ENCODE measurements at regions not wholly inside any gene's neighbourhood (a gene's known extent, or its start where the extent isn't known, plus 50 kb on each side); places are given as distances from the start of the nearest gene placed in this dataset.
A peak's percentile ranks its signal among the peaks of the same experiment; 100 is the strongest.

GRCh38 chr2:65818873-65819451 is 386.6 kb upstream of the SPRED2 start:
- TF ChIP-seq, protein P1, sequence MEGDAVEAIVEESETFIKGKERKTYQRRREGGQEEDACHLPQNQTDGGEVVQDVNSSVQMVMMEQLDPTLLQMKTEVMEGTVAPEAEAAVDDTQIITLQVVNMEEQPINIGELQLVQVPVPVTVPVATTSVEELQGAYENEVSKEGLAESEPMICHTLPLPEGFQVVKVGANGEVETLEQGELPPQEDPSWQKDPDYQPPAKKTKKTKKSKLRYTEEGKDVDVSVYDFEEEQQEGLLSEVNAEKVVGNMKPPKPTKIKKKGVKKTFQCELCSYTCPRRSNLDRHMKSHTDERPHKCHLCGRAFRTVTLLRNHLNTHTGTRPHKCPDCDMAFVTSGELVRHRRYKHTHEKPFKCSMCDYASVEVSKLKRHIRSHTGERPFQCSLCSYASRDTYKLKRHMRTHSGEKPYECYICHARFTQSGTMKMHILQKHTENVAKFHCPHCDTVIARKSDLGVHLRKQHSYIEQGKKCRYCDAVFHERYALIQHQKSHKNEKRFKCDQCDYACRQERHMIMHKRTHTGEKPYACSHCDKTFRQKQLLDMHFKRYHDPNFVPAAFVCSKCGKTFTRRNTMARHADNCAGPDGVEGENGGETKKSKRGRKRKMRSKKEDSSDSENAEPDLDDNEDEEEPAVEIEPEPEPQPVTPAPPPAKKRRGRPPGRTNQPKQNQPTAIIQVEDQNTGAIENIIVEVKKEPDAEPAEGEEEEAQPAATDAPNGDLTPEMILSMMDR (IDR thresholded peaks at IDR 0.05; ENCODE audit: insufficient read depth, low read depth, low read length), result no peak
- no peak for TF ChIP-seq EZH2 (IDR thresholded peaks at IDR 0.05; ENCODE audit: insufficient read depth, low read length)
- Histone ChIP-seq H3K36me3 (ENCODE audit: insufficient read depth, low read length) (no peaks in the 10 kb centered on the region), H3K79me2 (ENCODE audit: insufficient read depth, low read length) (no peaks in the 10 kb centered on the region), H3K27ac (ENCODE audit: low read depth, low read length) (no peak overlapping the region), H3K4me2 (ENCODE audit: low read length) (no peak overlapping the region), H3K4me1 (ENCODE audit: insufficient read depth, low read length) (no peaks in the 10 kb centered on the region), H2AFZ (ENCODE audit: low read depth, low read length) (no peak overlapping the region), H3K27me3 (ENCODE audit: insufficient read depth, low read length) (no peaks in the 10 kb centered on the region), H4K20me1 (ENCODE audit: insufficient read depth, low read length) (no peaks in the 10 kb centered on the region), H3K9ac (ENCODE audit: low read length) (no peak overlapping the region), H3K9me3 (ENCODE audit: insufficient read depth, low read depth, low read length) (no peaks in the 10 kb centered on the region), H3K4me3 (ENCODE audit: insufficient read depth, low read depth, low read length) (no peak overlapping the region)
- no peaks in the 10 kb centered on the region for H3K36me3 Mint-ChIP-seq (ENCODE audit: low read depth, unreplicated experiment)
- peaks cover 2% of the 10 kb centered on the region for H3K27me3 Mint-ChIP-seq (ENCODE audit: low read depth, unreplicated experiment)
- no peak overlapping the region for H3K4me3 Mint-ChIP-seq (ENCODE audit: unreplicated experiment)
- DNase-seq (ENCODE audit: low read depth) (peak; percentile 14), FAIRE-seq (no peak)
- no peak overlapping the region for H3K27ac Mint-ChIP-seq (ENCODE audit: unreplicated experiment)
- no peaks in the 10 kb centered on the region for H3K4me1 Mint-ChIP-seq (ENCODE audit: low read depth, unreplicated experiment)
- no peaks in the 10 kb centered on the region for H3K9me3 Mint-ChIP-seq (ENCODE audit: unreplicated experiment)

DNA sequence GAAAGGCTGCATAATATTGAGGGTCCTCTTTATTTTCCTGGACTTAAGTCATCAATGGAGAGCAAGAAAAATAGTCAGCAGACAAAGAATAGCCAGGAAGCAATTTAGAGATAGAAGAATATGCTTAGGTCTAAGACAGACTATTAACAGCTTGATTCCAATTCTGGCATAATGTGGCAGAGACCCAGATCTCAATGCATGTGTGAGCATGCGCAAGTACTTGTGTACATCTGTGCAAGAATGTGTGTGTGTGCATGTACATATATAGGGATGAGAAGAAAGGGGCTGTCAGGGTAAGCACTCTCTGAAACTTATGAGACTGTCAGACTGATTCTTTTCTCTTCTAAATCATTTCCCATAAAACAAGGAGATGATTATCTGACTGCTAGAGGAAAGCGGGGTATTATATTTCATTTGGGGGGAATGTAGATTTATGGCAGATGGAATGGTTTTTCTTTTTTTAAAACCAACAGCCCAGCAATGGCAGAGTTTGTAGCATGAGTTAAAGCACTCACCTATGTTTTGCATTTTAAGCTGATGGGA is 381.3 kb upstream of the SPRED2 start:
- Histone ChIP-seq H3K9ac (ENCODE audit: low read length) (no peak overlapping the region), H3K4me2 (ENCODE audit: low read length) (no peak overlapping the region), H3K4me3 (ENCODE audit: insufficient read depth, low read depth, low read length) (no peak overlapping the region), H3K9me3 (ENCODE audit: insufficient read depth, low read depth, low read length) (no peaks in the 10 kb centered on the region), H3K4me1 (ENCODE audit: insufficient read depth, low read length) (no peaks in the 10 kb centered on the region), H3K27ac (ENCODE audit: low read depth, low read length) (no peak overlapping the region), H3K36me3 (ENCODE audit: insufficient read depth, low read length) (no peaks in the 10 kb centered on the region), H3K79me2 (ENCODE audit: insufficient read depth, low read length) (no peaks in the 10 kb centered on the region), H3K27me3 (ENCODE audit: insufficient read depth, low read length) (no peaks in the 10 kb centered on the region), H2AFZ (ENCODE audit: low read depth, low read length) (no peak overlapping the region), H4K20me1 (ENCODE audit: insufficient read depth, low read length) (no peaks in the 10 kb centered on the region)
- TF ChIP-seq, protein P1 (IDR thresholded peaks at IDR 0.05; ENCODE audit: insufficient read depth, low read depth, low read length), result no peak
- TF ChIP-seq EZH2 (IDR thresholded peaks at IDR 0.05; ENCODE audit: insufficient read depth, low read length), result no peak
- Mint-ChIP-seq H3K4me3 (ENCODE audit: unreplicated experiment) (no peak overlapping the region), H3K27me3 (ENCODE audit: low read depth, unreplicated experiment) (peaks cover 2% of the 10 kb centered on the region), H3K36me3 (ENCODE audit: low read depth, unreplicated experiment) (no peaks in the 10 kb centered on the region), H3K4me1 (ENCODE audit: low read depth, unreplicated experiment) (no peaks in the 10 kb centered on the region), H3K9me3 (ENCODE audit: unreplicated experiment) (no peaks in the 10 kb centered on the region), H3K27ac (ENCODE audit: unreplicated experiment) (no peak overlapping the region)
- DNase-seq (ENCODE audit: low read depth) (no peak), FAIRE-seq (no peak)

- H3K27ac Mint-ChIP-seq (ENCODE audit: unreplicated experiment), result no peak overlapping the region
Observed at GRCh38 chr2:65812887-65813286, 380.5 kb upstream of the SPRED2 start.

More at GRCh38 chr2:65812887-65813286, 380.5 kb upstream of the SPRED2 start:
- no peaks in the 10 kb centered on the region for H3K9me3 ChIP-seq (ENCODE audit: insufficient read depth, low read depth, low read length)
- Mint-ChIP-seq H3K4me1 (ENCODE audit: low read depth, unreplicated experiment) (no peaks in the 10 kb centered on the region), H3K9me3 (ENCODE audit: unreplicated experiment) (no peaks in the 10 kb centered on the region), H3K4me3 (ENCODE audit: unreplicated experiment) (no peak overlapping the region), H3K36me3 (ENCODE audit: low read depth, unreplicated experiment) (no peaks in the 10 kb centered on the region), H3K27me3 (ENCODE audit: low read depth, unreplicated experiment) (peaks cover 2% of the 10 kb centered on the region)
- H3K9ac ChIP-seq (ENCODE audit: low read length), result no peak overlapping the region
- H4K20me1 ChIP-seq (ENCODE audit: insufficient read depth, low read length), result no peaks in the 10 kb centered on the region
- H2AFZ ChIP-seq (ENCODE audit: low read depth, low read length), result no peak overlapping the region
- FAIRE-seq (no peak), DNase-seq (ENCODE audit: low read depth) (no peak)
- H3K79me2 ChIP-seq (ENCODE audit: insufficient read depth, low read length), result no peaks in the 10 kb centered on the region
- H3K4me3 ChIP-seq (ENCODE audit: insufficient read depth, low read depth, low read length), result no peak overlapping the region
- H3K36me3 ChIP-seq (ENCODE audit: insufficient read depth, low read length), result no peaks in the 10 kb centered on the region
- no peak overlapping the region for H3K27ac ChIP-seq (ENCODE audit: low read depth, low read length)
- H3K4me2 ChIP-seq (ENCODE audit: low read length), result no peak overlapping the region
- H3K4me1 ChIP-seq (ENCODE audit: insufficient read depth, low read length), result no peaks in the 10 kb centered on the region
- TF ChIP-seq, protein P1 (IDR thresholded peaks at IDR 0.05; ENCODE audit: insufficient read depth, low read depth, low read length), result no peak
- TF ChIP-seq EZH2 (IDR thresholded peaks at IDR 0.05; ENCODE audit: insufficient read depth, low read length), result no peak
- no peaks in the 10 kb centered on the region for H3K27me3 ChIP-seq (ENCODE audit: insufficient read depth, low read length)
